NB4 (cell line): ENCODE measurements at regions not wholly inside any gene's neighbourhood (a gene's known extent, or its start where the extent isn't known, plus 50 kb on each side); places are given as distances from the start of the nearest gene placed in this dataset.

Experiments
- POLR2A ChIP-seq: IDR thresholded peaks from 2 replicates; pipeline ENCODE4 v1.6.1; 2011; ENCODE audit warnings: mild to moderate bottlenecking; ENCODE audit not compliant: insufficient read length; ENCODE audit errors: extremely low read depth
- TF ChIP-seq, protein P1 (sequence below): IDR thresholded peaks from one replicate; pipeline ENCODE4 v1.5.1; 2012; ENCODE audit warnings: low read depth, low read length

DNA sequence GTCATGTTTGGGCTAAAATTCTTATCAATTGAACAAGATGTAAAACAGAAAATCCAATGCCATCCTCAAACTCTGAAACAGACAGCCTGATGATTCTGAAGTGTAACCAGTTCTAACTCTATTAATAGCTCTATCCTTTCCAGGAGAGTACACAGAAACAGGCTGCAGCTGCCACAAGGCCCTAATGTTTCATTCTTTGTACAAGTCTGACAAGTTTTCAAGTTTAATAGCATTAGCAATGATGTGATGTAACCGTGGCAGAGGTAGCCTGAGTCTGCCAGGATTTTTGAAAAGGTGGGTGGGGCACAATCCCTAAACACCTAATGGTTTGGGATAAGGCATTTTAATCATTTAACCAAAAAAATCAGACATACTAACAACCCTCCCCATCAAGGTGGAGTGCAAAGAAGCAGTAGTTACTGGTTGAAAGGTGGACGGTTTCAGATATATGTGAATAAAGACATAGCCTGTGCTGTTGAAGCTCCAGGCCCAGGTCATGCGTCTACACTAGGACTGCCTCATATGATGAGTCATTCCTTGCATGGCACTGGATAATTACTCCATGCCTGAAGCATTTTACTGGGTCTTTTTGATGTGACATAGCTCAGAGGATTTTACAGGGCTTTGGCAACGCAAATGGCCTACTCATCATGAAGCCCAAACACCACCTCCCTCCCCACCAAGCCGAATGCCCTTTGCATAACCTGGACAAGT lies 145.1 kb upstream of the GRIP1 start:
- TF ChIP-seq, protein P1, sequence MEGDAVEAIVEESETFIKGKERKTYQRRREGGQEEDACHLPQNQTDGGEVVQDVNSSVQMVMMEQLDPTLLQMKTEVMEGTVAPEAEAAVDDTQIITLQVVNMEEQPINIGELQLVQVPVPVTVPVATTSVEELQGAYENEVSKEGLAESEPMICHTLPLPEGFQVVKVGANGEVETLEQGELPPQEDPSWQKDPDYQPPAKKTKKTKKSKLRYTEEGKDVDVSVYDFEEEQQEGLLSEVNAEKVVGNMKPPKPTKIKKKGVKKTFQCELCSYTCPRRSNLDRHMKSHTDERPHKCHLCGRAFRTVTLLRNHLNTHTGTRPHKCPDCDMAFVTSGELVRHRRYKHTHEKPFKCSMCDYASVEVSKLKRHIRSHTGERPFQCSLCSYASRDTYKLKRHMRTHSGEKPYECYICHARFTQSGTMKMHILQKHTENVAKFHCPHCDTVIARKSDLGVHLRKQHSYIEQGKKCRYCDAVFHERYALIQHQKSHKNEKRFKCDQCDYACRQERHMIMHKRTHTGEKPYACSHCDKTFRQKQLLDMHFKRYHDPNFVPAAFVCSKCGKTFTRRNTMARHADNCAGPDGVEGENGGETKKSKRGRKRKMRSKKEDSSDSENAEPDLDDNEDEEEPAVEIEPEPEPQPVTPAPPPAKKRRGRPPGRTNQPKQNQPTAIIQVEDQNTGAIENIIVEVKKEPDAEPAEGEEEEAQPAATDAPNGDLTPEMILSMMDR, result no peak
- TF ChIP-seq POLR2A, result no peak
